ENCODE measurements at regions not wholly inside any gene's neighbourhood (a gene's known extent, or its start where the extent isn't known, plus 50 kb on each side); places are given as distances from the start of the nearest gene placed in this dataset.

DNA sequence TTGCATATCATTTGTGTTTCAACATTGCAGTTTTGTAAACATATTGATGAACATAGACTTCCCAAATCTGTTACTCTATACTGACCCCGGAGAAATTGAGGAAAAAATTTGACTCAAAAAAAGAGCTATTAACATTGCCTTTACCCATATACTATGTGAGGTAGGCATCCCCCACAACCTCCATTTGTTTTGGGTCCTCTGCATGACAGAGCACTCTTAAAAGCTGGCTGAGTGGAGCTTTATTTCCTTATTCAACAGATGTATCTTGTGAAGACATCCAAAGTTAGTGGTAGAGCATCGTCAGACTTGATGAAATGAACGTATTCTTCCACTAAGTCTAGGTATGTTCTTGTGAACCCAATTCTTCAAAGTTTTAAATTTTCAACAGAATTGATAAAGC is 310.5 kb downstream of the CDH9 start:
- Histone ChIP-seq H3K4me3 (no peak overlapping the region), H3K4me1 (no peaks in the 10 kb centered on the region), H3K27me3 (no peaks in the 10 kb centered on the region), H3K36me3 (no peaks in the 10 kb centered on the region), H3K27ac (no peak overlapping the region), H3K9me3 (no peaks in the 10 kb centered on the region)
- WGBS, result 81% methylated on average over 3 of the region's 3 CpGs
- DNase-seq (ENCODE audit: low spot score in 2 of 2), result no peak
- TF ChIP-seq EP300 (IDR thresholded peaks at IDR 0.05) (no peak), POLR2A (IDR thresholded peaks at IDR 0.05) (no peak), CTCF (IDR thresholded peaks at IDR 0.05) (no peak), POLR2AphosphoS5 (IDR thresholded peaks at IDR 0.05) (no peak)

DNA sequence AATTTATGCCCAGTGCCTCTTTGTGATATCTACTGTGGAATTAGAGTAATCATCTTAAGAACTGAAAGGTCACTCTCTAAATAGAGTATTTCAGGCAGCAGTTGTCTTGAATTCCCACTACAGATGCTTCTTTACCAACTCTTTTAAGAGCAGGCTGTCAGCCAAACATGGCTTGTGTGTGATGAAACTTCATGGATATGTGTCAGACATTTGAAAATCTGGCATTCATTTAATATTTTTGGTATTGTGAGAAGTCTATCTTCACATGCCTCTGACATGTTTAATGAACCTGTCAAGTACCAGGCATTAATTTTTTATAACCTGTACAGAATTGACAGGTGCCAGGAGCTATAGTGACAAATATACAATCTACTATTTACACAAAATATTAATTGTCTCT is 318.6 kb downstream of the CDH9 start:
- Histone ChIP-seq H3K4me3 (no peak overlapping the region), H3K36me3 (no peaks in the 10 kb centered on the region), H3K4me1 (no peaks in the 10 kb centered on the region), H3K27me3 (no peaks in the 10 kb centered on the region), H3K27ac (no peak overlapping the region), H3K9me3 (no peaks in the 10 kb centered on the region)
- no peak for DNase-seq (ENCODE audit: low spot score in 2 of 2)
- TF ChIP-seq POLR2AphosphoS5 (IDR thresholded peaks at IDR 0.05) (no peak), EP300 (IDR thresholded peaks at IDR 0.05) (no peak), POLR2A (IDR thresholded peaks at IDR 0.05) (no peak), CTCF (IDR thresholded peaks at IDR 0.05) (no peak)

- Histone ChIP-seq H3K9me3 (no peaks in the 10 kb centered on the region), H3K27me3 (no peaks in the 10 kb centered on the region), H3K36me3 (no peaks in the 10 kb centered on the region), H3K4me1 (no peaks in the 10 kb centered on the region), H3K27ac (no peak overlapping the region), H3K4me3 (no peak overlapping the region)
- TF ChIP-seq POLR2A (IDR thresholded peaks at IDR 0.05) (no peak), CTCF (IDR thresholded peaks at IDR 0.05) (no peak), POLR2AphosphoS5 (IDR thresholded peaks at IDR 0.05) (no peak), EP300 (IDR thresholded peaks at IDR 0.05) (no peak)
- no peak for DNase-seq (ENCODE audit: low spot score in 2 of 2)
- 58% methylated on average over 2 of the region's 2 CpGs for WGBS
Observed at GRCh38 chr5:26700759-26701384, 337.5 kb downstream of the CDH9 start.

DNA sequence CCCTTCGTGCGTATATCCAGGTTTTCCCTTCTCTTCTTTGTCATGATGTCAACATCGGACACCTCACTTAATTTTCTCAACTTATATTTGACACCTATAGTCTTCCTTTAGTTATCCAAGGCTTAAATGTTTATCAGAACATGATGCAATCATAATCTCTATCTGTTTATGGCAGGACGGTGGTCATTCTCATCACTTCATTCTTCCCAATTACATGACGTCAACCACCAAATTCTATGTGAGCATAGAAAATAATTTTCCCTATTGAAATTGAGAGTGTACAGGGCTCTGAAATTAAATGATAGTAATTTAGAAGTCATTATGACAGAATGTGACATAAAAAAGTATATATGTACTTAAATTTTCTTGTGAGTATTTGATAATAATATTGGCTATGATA is 345.4 kb downstream of the CDH9 start:
- TF ChIP-seq CTCF (IDR thresholded peaks at IDR 0.05), result no peak
- no peak for TF ChIP-seq EP300 (IDR thresholded peaks at IDR 0.05)
- no peak for TF ChIP-seq POLR2AphosphoS5 (IDR thresholded peaks at IDR 0.05)
- no peak for TF ChIP-seq POLR2A (IDR thresholded peaks at IDR 0.05)
- 88% methylated on average over 5 of the region's 5 CpGs for WGBS

DNA sequence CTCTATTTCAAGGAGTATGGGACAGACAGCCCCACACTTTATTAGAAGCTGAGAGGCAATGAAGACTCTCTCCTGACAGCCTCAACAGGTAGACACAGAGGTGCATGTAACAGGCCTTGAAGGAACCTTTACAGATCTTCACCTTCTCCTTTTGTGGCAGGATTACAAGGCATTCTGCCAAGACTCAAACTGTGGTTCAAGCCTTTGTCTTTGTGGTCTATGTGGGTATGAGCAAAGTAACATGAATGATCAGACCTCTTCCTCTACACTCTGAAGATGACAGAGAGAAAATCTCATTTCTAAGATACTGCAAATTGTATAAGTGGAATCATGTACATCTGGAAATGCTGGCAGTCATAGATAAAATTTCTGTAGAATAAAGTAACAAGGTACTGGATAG is 346.9 kb downstream of the CDH9 start:
- no peaks in the 10 kb centered on the region for H3K27me3 ChIP-seq
- no peaks in the 10 kb centered on the region for H3K36me3 ChIP-seq
- H3K9me3 ChIP-seq, result no peaks in the 10 kb centered on the region
- DNase-seq (ENCODE audit: low spot score in 2 of 2), result no peak
- no peak overlapping the region for H3K27ac ChIP-seq
- H3K4me3 ChIP-seq, result no peak overlapping the region
- TF ChIP-seq POLR2AphosphoS5 (IDR thresholded peaks at IDR 0.05), result no peak
- TF ChIP-seq EP300 (IDR thresholded peaks at IDR 0.05), result no peak
- no peaks in the 10 kb centered on the region for H3K4me1 ChIP-seq

More for the DNA sequence above, 345.4 kb downstream of the CDH9 start:
- DNase-seq (ENCODE audit: low spot score in 2 of 2), result no peak
- H3K36me3 ChIP-seq, result no peaks in the 10 kb centered on the region
- no peaks in the 10 kb centered on the region for H3K27me3 ChIP-seq
- no peaks in the 10 kb centered on the region for H3K9me3 ChIP-seq
- no peak overlapping the region for H3K4me3 ChIP-seq
- no peak overlapping the region for H3K27ac ChIP-seq
- H3K4me1 ChIP-seq, result no peaks in the 10 kb centered on the region

DNA sequence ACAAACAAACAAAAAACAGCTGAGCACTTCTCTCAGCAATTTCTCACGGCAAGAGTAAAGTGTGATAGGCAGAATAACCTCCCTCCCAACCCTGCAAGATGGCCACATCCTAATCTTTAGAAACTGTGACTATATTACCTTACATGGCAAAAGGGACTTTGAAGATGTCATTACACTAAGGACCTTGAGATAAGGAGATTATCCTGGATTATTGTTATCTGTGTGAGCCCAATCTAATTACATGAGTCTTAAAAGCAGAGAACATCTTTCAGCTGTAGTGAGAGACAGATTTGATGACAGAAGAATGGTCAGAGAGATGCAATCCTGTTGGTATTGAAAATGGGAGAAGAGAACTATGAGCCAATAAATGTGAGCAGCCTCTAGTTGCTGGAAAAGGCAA is 347.9 kb downstream of the CDH9 start:
- H3K36me3 ChIP-seq, result no peaks in the 10 kb centered on the region
- no peaks in the 10 kb centered on the region for H3K9me3 ChIP-seq
- H3K27me3 ChIP-seq, result no peaks in the 10 kb centered on the region
- H3K27ac ChIP-seq, result no peak overlapping the region
- no peak overlapping the region for H3K4me3 ChIP-seq
- WGBS, result 47% methylated on average over 1 of the region's 1 CpG
- H3K4me1 ChIP-seq, result no peaks in the 10 kb centered on the region
- no peak for DNase-seq (ENCODE audit: low spot score in 2 of 2)
- TF ChIP-seq CTCF (IDR thresholded peaks at IDR 0.05), result no peak

All from suprapubic skin (tissue), 4 donors.